ENCODE measurements at regions not wholly inside any gene's neighbourhood (a gene's known extent, or its start where the extent isn't known, plus 50 kb on each side); places are given as distances from the start of the nearest gene placed in this dataset.
A peak's percentile ranks its signal among the peaks of the same experiment; 100 is the strongest.

DNA sequence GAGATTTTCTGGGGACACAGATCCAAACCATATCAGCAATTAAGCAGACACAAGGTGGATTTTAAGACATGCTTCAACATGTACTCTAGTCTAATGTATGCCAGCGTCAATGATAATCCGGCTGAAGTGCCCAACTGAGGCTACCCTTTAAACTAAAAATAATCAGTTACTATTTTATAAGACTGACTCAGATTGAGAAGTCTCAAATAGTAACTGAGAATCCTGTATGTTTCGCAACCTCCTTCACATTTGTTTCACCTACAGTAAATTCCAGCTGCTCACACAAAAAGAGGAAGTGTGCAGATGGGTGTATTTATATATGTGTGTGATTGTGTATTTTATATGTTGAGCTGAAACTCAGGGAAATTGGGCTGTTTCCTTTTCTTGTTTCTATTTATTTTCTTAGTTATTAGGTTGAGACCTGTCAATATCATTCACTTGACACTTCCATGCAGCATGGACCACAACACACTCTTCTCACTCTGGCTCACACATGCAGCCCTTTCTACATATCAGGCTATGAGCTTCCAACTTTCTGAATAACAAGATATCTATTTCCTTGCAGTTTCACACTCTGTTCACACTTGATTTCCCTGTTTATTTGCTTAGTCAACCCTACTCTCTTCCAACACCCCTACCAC, 1224.9 kb upstream of the TMEM132C start (continued):
- TF ChIP-seq, protein P1, sequence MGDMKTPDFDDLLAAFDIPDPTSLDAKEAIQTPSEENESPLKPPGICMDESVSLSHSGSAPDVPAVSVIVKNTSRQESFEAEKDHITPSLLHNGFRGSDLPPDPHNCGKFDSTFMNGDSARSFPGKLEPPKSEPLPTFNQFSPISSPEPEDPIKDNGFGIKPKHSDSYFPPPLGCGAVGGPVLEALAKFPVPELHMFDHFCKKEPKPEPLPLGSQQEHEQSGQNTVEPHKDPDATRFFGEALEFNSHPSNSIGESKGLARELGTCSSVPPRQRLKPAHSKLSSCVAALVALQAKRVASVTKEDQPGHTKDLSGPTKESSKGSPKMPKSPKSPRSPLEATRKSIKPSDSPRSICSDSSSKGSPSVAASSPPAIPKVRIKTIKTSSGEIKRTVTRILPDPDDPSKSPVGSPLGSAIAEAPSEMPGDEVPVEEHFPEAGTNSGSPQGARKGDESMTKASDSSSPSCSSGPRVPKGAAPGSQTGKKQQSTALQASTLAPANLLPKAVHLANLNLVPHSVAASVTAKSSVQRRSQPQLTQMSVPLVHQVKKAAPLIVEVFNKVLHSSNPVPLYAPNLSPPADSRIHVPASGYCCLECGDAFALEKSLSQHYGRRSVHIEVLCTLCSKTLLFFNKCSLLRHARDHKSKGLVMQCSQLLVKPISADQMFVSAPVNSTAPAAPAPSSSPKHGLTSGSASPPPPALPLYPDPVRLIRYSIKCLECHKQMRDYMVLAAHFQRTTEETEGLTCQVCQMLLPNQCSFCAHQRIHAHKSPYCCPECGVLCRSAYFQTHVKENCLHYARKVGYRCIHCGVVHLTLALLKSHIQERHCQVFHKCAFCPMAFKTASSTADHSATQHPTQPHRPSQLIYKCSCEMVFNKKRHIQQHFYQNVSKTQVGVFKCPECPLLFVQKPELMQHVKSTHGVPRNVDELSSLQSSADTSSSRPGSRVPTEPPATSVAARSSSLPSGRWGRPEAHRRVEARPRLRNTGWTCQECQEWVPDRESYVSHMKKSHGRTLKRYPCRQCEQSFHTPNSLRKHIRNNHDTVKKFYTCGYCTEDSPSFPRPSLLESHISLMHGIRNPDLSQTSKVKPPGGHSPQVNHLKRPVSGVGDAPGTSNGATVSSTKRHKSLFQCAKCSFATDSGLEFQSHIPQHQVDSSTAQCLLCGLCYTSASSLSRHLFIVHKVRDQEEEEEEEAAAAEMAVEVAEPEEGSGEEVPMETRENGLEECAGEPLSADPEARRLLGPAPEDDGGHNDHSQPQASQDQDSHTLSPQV (IDR thresholded peaks at IDR 0.05): no peak
- TF ChIP-seq FOXM1 (IDR thresholded peaks at IDR 0.05; ENCODE audit: low read depth, low read length) (peak; percentile 97), GABPA (IDR thresholded peaks at IDR 0.05; ENCODE audit: low read depth) (peak; percentile 55; the same call in 1 of the 2 replicates), BMI1 (IDR thresholded peaks at IDR 0.05; ENCODE audit: borderline replicate concordance) (peak; percentile 67; the same call in 1 of the 2 replicates), ZNF384 (IDR thresholded peaks at IDR 0.05; ENCODE audit: borderline replicate concordance, low read depth, low read length) (0 out of 2 replicates have a peak, but pooled peaks have one; percentile 7), SIN3A (IDR thresholded peaks at IDR 0.05; ENCODE audit: low read depth, low read length) (no peak), CEBPB (IDR thresholded peaks at IDR 0.05; ENCODE audit: borderline replicate concordance in 1 of 2, low read depth in 2 of 2, low read length in 2 of 2) (peak; percentile 81 to 98; a peak in 3 of 4 replicates), NRF1 (conservative IDR thresholded peaks at IDR 0.05; ENCODE audit: low read depth, low read length) (no peak), NR2C1 (IDR thresholded peaks at IDR 0.05) (0 out of 2 replicates have a peak, but pooled peaks have one; percentile 23), RFX5 (IDR thresholded peaks at IDR 0.05; ENCODE audit: low read depth, low read length) (no peak), ATF7 (IDR thresholded peaks at IDR 0.05; ENCODE audit: low read depth) (peak; percentile 62), JUND (IDR thresholded peaks at IDR 0.05; ENCODE audit: low read depth, low read length) (peak; percentile 66), CREM (IDR thresholded peaks at IDR 0.05; ENCODE audit: low read depth) (peak; percentile 90), STAT3 (IDR thresholded peaks at IDR 0.05; ENCODE audit: low read depth, low read length) (0 out of 2 replicates have a peak, but pooled peaks have one; percentile 35), BCL11A (IDR thresholded peaks at IDR 0.05; ENCODE audit: low read depth, low read length) (peak; percentile 95), POLR2A (IDR thresholded peaks at IDR 0.05; ENCODE audit: low read depth, low read length) (no peak), IRF4 (IDR thresholded peaks at IDR 0.05; ENCODE audit: low read depth, low read length) (peak; percentile 95), SPI1 (IDR thresholded peaks at IDR 0.05; ENCODE audit: borderline replicate concordance, insufficient read depth, low read depth, low read length) (peak; percentile 100), TCF3 (IDR thresholded peaks at IDR 0.05; ENCODE audit: borderline replicate concordance, insufficient read depth, low read depth, low read length) (peak; percentile 87)
- TF ChIP-seq, protein P2, sequence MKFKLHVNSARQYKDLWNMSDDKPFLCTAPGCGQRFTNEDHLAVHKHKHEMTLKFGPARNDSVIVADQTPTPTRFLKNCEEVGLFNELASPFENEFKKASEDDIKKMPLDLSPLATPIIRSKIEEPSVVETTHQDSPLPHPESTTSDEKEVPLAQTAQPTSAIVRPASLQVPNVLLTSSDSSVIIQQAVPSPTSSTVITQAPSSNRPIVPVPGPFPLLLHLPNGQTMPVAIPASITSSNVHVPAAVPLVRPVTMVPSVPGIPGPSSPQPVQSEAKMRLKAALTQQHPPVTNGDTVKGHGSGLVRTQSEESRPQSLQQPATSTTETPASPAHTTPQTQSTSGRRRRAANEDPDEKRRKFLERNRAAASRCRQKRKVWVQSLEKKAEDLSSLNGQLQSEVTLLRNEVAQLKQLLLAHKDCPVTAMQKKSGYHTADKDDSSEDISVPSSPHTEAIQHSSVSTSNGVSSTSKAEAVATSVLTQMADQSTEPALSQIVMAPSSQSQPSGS (IDR thresholded peaks at IDR 0.05; ENCODE audit: low read length): peak; percentile 98
- TF ChIP-seq, protein P3, sequence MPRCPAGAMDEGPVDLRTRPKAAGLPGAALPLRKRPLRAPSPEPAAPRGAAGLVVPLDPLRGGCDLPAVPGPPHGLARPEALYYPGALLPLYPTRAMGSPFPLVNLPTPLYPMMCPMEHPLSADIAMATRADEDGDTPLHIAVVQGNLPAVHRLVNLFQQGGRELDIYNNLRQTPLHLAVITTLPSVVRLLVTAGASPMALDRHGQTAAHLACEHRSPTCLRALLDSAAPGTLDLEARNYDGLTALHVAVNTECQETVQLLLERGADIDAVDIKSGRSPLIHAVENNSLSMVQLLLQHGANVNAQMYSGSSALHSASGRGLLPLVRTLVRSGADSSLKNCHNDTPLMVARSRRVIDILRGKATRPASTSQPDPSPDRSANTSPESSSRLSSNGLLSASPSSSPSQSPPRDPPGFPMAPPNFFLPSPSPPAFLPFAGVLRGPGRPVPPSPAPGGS (IDR thresholded peaks at IDR 0.05; ENCODE audit: borderline replicate concordance, insufficient read depth, low read depth, low read length, poor library complexity, severe bottlenecking): peak; percentile 59
- TF ChIP-seq, protein P4, sequence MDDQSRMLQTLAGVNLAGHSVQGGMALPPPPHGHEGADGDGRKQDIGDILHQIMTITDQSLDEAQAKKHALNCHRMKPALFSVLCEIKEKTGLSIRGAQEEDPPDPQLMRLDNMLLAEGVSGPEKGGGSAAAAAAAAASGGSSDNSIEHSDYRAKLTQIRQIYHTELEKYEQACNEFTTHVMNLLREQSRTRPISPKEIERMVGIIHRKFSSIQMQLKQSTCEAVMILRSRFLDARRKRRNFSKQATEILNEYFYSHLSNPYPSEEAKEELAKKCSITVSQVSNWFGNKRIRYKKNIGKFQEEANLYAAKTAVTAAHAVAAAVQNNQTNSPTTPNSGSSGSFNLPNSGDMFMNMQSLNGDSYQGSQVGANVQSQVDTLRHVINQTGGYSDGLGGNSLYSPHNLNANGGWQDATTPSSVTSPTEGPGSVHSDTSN (IDR thresholded peaks at IDR 0.05; ENCODE audit: insufficient replicate concordance, low read depth, low read length): peak; percentile 41
